Tibial artery (tissue), 4 donors: ENCODE measurements at regions not wholly inside any gene's neighbourhood (a gene's known extent, or its start where the extent isn't known, plus 50 kb on each side); places are given as distances from the start of the nearest gene placed in this dataset.
A peak's percentile ranks its signal among the peaks of the same experiment; 100 is the strongest.

ENCODE experiments used
- DNase-seq, 2 donors: peaks; one replicate each; pipeline ENCODE4 v3.0.0-alpha.2; 2019
- H3K27ac ChIP-seq, 2 donors: fragments of 200-600 bp; sonication (generic) in 1 of 2; 1 replicate in 1 of 2; 2 replicates in 1 of 2; pipeline ENCODE4 v1.5.1; 2018 to 2019; ENCODE audit warnings: mild to moderate bottlenecking in 1 of 2
- H3K27me3 ChIP-seq, 2 donors: fragments of 200-600 bp; sonication (generic) in 1 of 2; one replicate each; pipeline versions ENCODE4 v1.5.1 to v1.6.0; 2016 to 2019
- H3K36me3 ChIP-seq, 3 donors: fragments of 200-600 bp; sonication (generic) in 2 of 3; one replicate each; pipeline ENCODE4 v1.5.1; 2016 to 2019; ENCODE audit warnings: mild to moderate bottlenecking in 2 of 3
- H3K4me1 ChIP-seq, 4 donors: fragments of 200-600 bp; sonication (generic) in 2 of 4; 1 replicate in 3 of 4; 2 replicates in 1 of 4; pipeline ENCODE4 v1.5.1; 2016 to 2019
- H3K4me3 ChIP-seq, 2 donors: fragments of 200-600 bp; sonication (generic) in 1 of 2; 1 replicate in 1 of 2; 2 replicates in 1 of 2; pipeline ENCODE4 v1.5.1; 2018 to 2019; ENCODE audit warnings: mild to moderate bottlenecking in 2 of 2
- H3K9me3 ChIP-seq, 3 donors: fragments of 200-600 bp; sonication (generic) in 1 of 3; one replicate each; pipeline ENCODE4 v1.5.1; 2016 to 2019
- intact Hi-C: fragments of 100-400 bp; cut with DNase I; formaldehyde crosslinking; loops from one replicate; pipeline ENCODE4 v1.15.0; 2023; ENCODE audit warnings: low total_unique reads
- TF ChIP-seq, protein P1 (sequence below), 2 experiments: fragments of 200-600 bp in 1 of 2; fragments of 450-650 bp in 1 of 2; IDR thresholded peaks; one replicate each; pipeline ENCODE4 v1.5.1; 2017 to 2019; ENCODE audit warnings: antibody characterized with exemption in 2 of 2, mild to moderate bottlenecking in 1 of 2, moderate library complexity in 1 of 2

DNA sequence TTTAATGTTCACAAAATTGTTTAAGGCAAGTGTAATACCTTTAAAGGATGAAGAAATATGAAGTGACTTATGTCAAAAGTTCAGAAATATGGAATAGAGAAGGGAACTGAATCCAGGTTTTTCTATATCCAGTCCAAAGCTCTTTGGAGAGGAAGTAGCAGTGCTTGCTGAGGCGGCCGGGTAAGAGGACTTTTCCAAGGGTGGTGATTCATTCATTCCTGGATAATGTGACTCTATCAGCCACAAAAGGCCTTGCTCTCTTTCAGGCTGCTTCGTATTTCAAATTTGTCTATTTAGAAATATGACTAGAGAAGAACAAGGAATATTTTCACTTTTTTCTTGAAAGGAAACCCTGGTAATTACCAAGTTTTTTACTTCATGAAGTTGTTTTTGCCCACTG, 830.1 kb upstream of the ZEB2 start:
- Histone ChIP-seq H3K9me3 (no peaks in the 10 kb centered on the region), H3K36me3 (no peaks in the 10 kb centered on the region), H3K4me3 (no peak overlapping the region), H3K27me3 (no peaks in the 10 kb centered on the region), H3K27ac (peak overlapping the region in 1 of 2 donors; percentile 40), H3K4me1 (no peaks in the 10 kb centered on the region)
- intact Hi-C loops: no loop called here
- TF ChIP-seq, protein P1, sequence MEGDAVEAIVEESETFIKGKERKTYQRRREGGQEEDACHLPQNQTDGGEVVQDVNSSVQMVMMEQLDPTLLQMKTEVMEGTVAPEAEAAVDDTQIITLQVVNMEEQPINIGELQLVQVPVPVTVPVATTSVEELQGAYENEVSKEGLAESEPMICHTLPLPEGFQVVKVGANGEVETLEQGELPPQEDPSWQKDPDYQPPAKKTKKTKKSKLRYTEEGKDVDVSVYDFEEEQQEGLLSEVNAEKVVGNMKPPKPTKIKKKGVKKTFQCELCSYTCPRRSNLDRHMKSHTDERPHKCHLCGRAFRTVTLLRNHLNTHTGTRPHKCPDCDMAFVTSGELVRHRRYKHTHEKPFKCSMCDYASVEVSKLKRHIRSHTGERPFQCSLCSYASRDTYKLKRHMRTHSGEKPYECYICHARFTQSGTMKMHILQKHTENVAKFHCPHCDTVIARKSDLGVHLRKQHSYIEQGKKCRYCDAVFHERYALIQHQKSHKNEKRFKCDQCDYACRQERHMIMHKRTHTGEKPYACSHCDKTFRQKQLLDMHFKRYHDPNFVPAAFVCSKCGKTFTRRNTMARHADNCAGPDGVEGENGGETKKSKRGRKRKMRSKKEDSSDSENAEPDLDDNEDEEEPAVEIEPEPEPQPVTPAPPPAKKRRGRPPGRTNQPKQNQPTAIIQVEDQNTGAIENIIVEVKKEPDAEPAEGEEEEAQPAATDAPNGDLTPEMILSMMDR (IDR thresholded peaks at IDR 0.05): no peak
- DNase-seq: no peak

- Histone ChIP-seq H3K36me3 (no peaks in the 10 kb centered on the region), H3K9me3 (no peaks in the 10 kb centered on the region), H3K27ac (no peak overlapping the region), H3K4me1 (peaks cover 0 to 17% (median 0%) of the 10 kb centered on the region in 4 donors), H3K4me3 (no peak overlapping the region), H3K27me3 (no peaks in the 10 kb centered on the region)
- TF ChIP-seq, protein P1 (IDR thresholded peaks at IDR 0.05): no peak
- DNase-seq: no peak
- intact Hi-C loops: no loop called here
Observed at GRCh38 chr2:145344076-145344724, 824.3 kb upstream of the ZEB2 start.

DNA sequence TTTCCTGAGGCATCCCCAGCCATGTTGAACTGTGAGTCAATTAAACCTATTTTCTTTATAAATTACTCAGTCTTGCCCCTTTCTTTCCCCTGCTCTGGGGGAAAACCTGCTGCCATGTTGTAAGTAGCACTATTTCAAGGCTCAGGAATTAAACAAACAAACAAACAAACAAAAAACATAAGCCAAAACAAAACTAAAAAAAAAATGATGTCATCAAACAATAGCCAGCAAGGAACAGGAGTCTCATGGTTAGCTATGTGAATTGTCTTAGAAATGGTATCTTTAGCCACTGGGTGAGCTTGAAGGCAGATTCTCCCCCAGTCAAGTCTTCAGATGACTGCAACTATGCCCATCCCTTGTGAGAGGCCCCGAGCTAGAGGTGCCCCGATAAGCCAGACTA, 823.4 kb upstream of the ZEB2 start:
- intact Hi-C loops: no loop called here
- Histone ChIP-seq H3K36me3 (no peaks in the 10 kb centered on the region), H3K4me1 (peaks cover 0 to 17% (median 0%) of the 10 kb centered on the region in 4 donors), H3K27ac (no peak overlapping the region), H3K4me3 (no peak overlapping the region), H3K9me3 (no peaks in the 10 kb centered on the region), H3K27me3 (no peaks in the 10 kb centered on the region)
- no peak for DNase-seq
- TF ChIP-seq, protein P1 (IDR thresholded peaks at IDR 0.05): no peak

DNA sequence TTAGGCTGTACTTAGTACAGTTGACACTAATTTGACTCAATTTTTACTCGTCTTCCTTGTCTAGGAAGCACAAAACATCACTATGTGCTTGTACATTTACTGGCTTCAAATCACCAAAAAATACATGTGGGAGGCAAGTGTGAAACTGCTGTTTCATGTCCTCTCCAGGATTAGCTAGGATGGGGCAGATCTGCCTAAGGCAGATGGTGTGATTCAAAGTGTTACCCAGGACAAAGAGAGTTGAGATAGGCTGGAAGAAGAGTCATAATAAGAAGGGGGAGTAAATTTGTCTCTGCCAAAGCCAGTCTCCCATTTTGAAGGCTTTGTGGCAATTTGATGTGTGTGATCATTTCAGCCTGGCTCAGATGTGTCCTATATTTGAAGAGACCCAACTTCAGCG, 821.6 kb upstream of the ZEB2 start:
- Histone ChIP-seq H3K4me1 (peaks cover 0 to 17% (median 0%) of the 10 kb centered on the region in 4 donors), H3K36me3 (no peaks in the 10 kb centered on the region), H3K4me3 (no peak overlapping the region), H3K27me3 (no peaks in the 10 kb centered on the region), H3K27ac (no peak overlapping the region), H3K9me3 (no peaks in the 10 kb centered on the region)
- DNase-seq: no peak
- TF ChIP-seq, protein P1 (IDR thresholded peaks at IDR 0.05): no peak
- intact Hi-C loops: no loop called here

GRCh38 chr2:145339646-145340045, 819.7 kb upstream of the ZEB2 start:
- no peaks in the 10 kb centered on the region for H3K9me3 ChIP-seq
- intact Hi-C loops: no loop called here
- TF ChIP-seq, protein P1 (IDR thresholded peaks at IDR 0.05): no peak

More at GRCh38 chr2:145339646-145340045, 819.7 kb upstream of the ZEB2 start:
- no peak for DNase-seq
- H3K36me3 ChIP-seq: no peaks in the 10 kb centered on the region
- H3K27ac ChIP-seq: peak overlapping the region; percentile 8 to 31
- H3K27me3 ChIP-seq: no peaks in the 10 kb centered on the region
- no peak overlapping the region for H3K4me3 ChIP-seq
- H3K4me1 ChIP-seq: peaks cover 0 to 17% (median 0%) of the 10 kb centered on the region in 4 donors
